Progenitor cell of endocrine pancreas (in vitro differentiated cells): ENCODE measurements at regions not wholly inside any gene's neighbourhood (a gene's known extent, or its start where the extent isn't known, plus 50 kb on each side); places are given as distances from the start of the nearest gene placed in this dataset.

Experiments
- DNase-seq: peaks from one replicate; pipeline ENCODE4 v3.0.0; 2021; ENCODE audit warnings: low spot score; ENCODE audit not compliant: unreplicated experiment
- H3K27ac Mint-ChIP-seq: 2 replicates; pipeline ENCODE4 v1.8.0; 2021; ENCODE audit warnings: mild to moderate bottlenecking, moderate library complexity, mixed read lengths
- H3K27me3 Mint-ChIP-seq: 2 replicates; pipeline ENCODE4 v1.8.0; 2021; ENCODE audit warnings: mixed read lengths
- H3K36me3 Mint-ChIP-seq: 2 replicates; pipeline ENCODE4 v1.8.0; 2022; ENCODE audit warnings: mixed read lengths; ENCODE audit not compliant: insufficient read depth
- H3K4me1 Mint-ChIP-seq: 2 replicates; pipeline ENCODE4 v1.8.0; 2021; ENCODE audit warnings: low read depth, mixed read lengths
- H3K4me3 Mint-ChIP-seq: 2 replicates; pipeline ENCODE4 v1.8.0; 2021; ENCODE audit warnings: low read depth, mild to moderate bottlenecking, moderate library complexity, mixed read lengths
- H3K9me3 Mint-ChIP-seq: 2 replicates; pipeline ENCODE4 v1.8.0; 2021; ENCODE audit warnings: low read depth, mixed read lengths
- CTCF ChIP-seq: fragments of 200-600 bp; sonication (generic); IDR thresholded peaks from one replicate; pipeline ENCODE4 v1.5.0; 2021; ENCODE audit warnings: antibody characterized with exemption, mild to moderate bottlenecking; ENCODE audit not compliant: unreplicated experiment

GRCh38 chr21:41098481-41099042 lies 69.4 kb upstream of the BACE2 start:
- DNase-seq: no peak
- Mint-ChIP-seq H3K4me3 (no peak overlapping the region), H3K9me3 (no peaks in the 10 kb centered on the region), H3K27me3 (peaks cover 12% of the 10 kb centered on the region), H3K36me3 (no peaks in the 10 kb centered on the region), H3K4me1 (peaks cover 6% of the 10 kb centered on the region), H3K27ac (no peak overlapping the region)
- no peak for TF ChIP-seq CTCF

GRCh38 chr21:41100826-41101550 lies 67.0 kb upstream of the BACE2 start:
- peaks cover 24% of the 10 kb centered on the region for H3K27me3 Mint-ChIP-seq
- peaks cover 6% of the 10 kb centered on the region for H3K4me1 Mint-ChIP-seq
- no peak for DNase-seq
- TF ChIP-seq CTCF: no peak
- H3K4me3 Mint-ChIP-seq: no peak overlapping the region
- H3K27ac Mint-ChIP-seq: no peak overlapping the region
- H3K36me3 Mint-ChIP-seq: no peaks in the 10 kb centered on the region
- H3K9me3 Mint-ChIP-seq: no peaks in the 10 kb centered on the region

- Mint-ChIP-seq H3K27me3 (peaks cover 18% of the 10 kb centered on the region), H3K9me3 (no peaks in the 10 kb centered on the region), H3K36me3 (no peaks in the 10 kb centered on the region), H3K4me3 (no peak overlapping the region), H3K4me1 (peaks cover 6% of the 10 kb centered on the region), H3K27ac (no peak overlapping the region)
- DNase-seq: no peak
- no peak for TF ChIP-seq CTCF
These were observed 65.7 kb upstream of the BACE2 start for GRCh38 chr21:41102281-41102680.

GRCh38 chr21:41107602-41108001 lies 60.4 kb upstream of the BACE2 start:
- TF ChIP-seq CTCF: no peak
- DNase-seq: no peak
- Mint-ChIP-seq H3K4me3 (no peak overlapping the region), H3K36me3 (no peaks in the 10 kb centered on the region), H3K27ac (no peak overlapping the region), H3K4me1 (no peaks in the 10 kb centered on the region), H3K9me3 (no peaks in the 10 kb centered on the region), H3K27me3 (peaks cover 40% of the 10 kb centered on the region)

- Mint-ChIP-seq H3K27ac (no peak overlapping the region), H3K9me3 (no peaks in the 10 kb centered on the region), H3K4me3 (no peak overlapping the region), H3K4me1 (peaks cover 4% of the 10 kb centered on the region), H3K36me3 (no peaks in the 10 kb centered on the region), H3K27me3 (peaks cover 49% of the 10 kb centered on the region)
- TF ChIP-seq CTCF: no peak
- no peak for DNase-seq
These were observed 59.0 kb upstream of the BACE2 start for GRCh38 chr21:41108668-41109585.
